Heart right ventricle (tissue), 16 donors: ENCODE measurements at regions not wholly inside any gene's neighbourhood (a gene's known extent, or its start where the extent isn't known, plus 50 kb on each side); places are given as distances from the start of the nearest gene placed in this dataset.
"Not testable (repeated sequence)": the region's sequence is repeated elsewhere in the genome, so short reads cannot be mapped to it uniquely, and the experiment has no call there.

ENCODE experiments used
- ATAC-seq, 8 donors: fragments of 200-7000 bp; cut with Tn5 transposase; one replicate each; pipeline ENCODE4 v1.9.1; 2020; ENCODE audit warnings: mild to moderate bottlenecking in 8 of 8, moderate library complexity in 8 of 8, moderate number of reproducible peaks in 1 of 8
- DNase-seq, 2 donors: peaks; one replicate each; pipeline ENCODE4 v3.0.0-alpha.2; 2020
- H3K27ac ChIP-seq, 10 donors: fragments of 200-600 bp; sonication (generic) in 2 of 10; one replicate each; pipeline versions ENCODE4 v1.5.0 to v1.8.0; 2020 to 2022; ENCODE audit warnings: mild to moderate bottlenecking in 3 of 10
- H3K27me3 ChIP-seq, 7 donors: fragments of 200-600 bp; one replicate each; pipeline ENCODE4 v1.8.0; 2021 to 2022; ENCODE audit warnings: mild to moderate bottlenecking in 2 of 7
- H3K36me3 ChIP-seq, 9 donors: fragments of 200-600 bp; sonication (generic) in 1 of 9; one replicate each; pipeline versions ENCODE4 v1.5.0 to v1.8.0; 2020 to 2022; ENCODE audit warnings: mild to moderate bottlenecking in 2 of 9
- H3K4me1 ChIP-seq, 9 donors: fragments of 200-600 bp; sonication (generic) in 1 of 9; one replicate each; pipeline versions ENCODE4 v1.5.0 to v1.8.0; 2020 to 2022; ENCODE audit warnings: mild to moderate bottlenecking in 4 of 9
- H3K4me3 ChIP-seq, 10 donors: fragments of 200-600 bp; sonication (generic) in 2 of 10; one replicate each; pipeline versions ENCODE4 v1.5.0 to v1.8.0; 2020 to 2022; ENCODE audit warnings: mild to moderate bottlenecking in 7 of 10, moderate library complexity in 2 of 10
- H3K9me3 ChIP-seq, 11 donors: fragments of 200-600 bp in 10 of 11; sonication (generic) in 2 of 11; one replicate each; pipeline versions ENCODE4 v1.5.0 to v1.8.0; 2013 to 2022; ENCODE audit warnings: mild to moderate bottlenecking in 2 of 11, control low read depth in 1 of 11, moderate library complexity in 1 of 11
- CTCF ChIP-seq, 9 donors: fragments of 200-600 bp; sonication (generic) in 2 of 9; IDR thresholded peaks; one replicate each; pipeline versions ENCODE4 v1.5.0 to v1.8.0; 2021 to 2022; ENCODE audit warnings: antibody characterized with exemption in 9 of 9, mild to moderate bottlenecking in 5 of 9, moderate library complexity in 1 of 9
- whole genome bisulfite sequencing, 2 donors: extraction: QIAGEN DNeasy Blood & Tissue Kit; methylation state at CpG; one replicate each; pipeline ENCODE4 v1.1.7; 2013; ENCODE audit warnings: inconsistent platforms in 1 of 2; 5-methylcytosine and 5-hydroxymethylcytosine counted together
- intact Hi-C, 10 donors: fragments of 100-400 bp; cut with DNase I; formaldehyde crosslinking; loops; one replicate each; pipeline versions ENCODE4 v1.11.1 to v1.14.2; 2022
- donor health status: Arrhythmogenic right ventricular cardiomyopathy.
- donor health status: ischemic (EF 13 %, LVEDD 7.1; RV severe dilation, severe dysfunction).
- donor health status: healthy with polysubstance abuse.
- donor health status: DM: no; HTN: yes; CAD: no.
- donor health status: DM: no; HTN: no; CAD: no.
- donor health status: ischemic (EF 25% LVEDD 6.9; RV normal size, moderate dysfunction).
- donor health status: ischemic (EF 25% LVEDD 5.7; RV mildly dilated, moderate dysfunction).
- donor health status: healthy.
- donor health status: DM: yes; HTN: yes; CAD: no.
- donor health status: Ischemic cardiomyopathy.
- donor health status: ischemic (EF 35%, LVEDD 5.7; RV mildly dilated, moderate dysfunction).
- donor health status: nonischemic (EF 11% LVEDD 7.7; RV severe dilation, severe dysfunction).
- donor health status: DM: yes; HTN: yes; CAD: no.
- donor health status: PGD.
- donor health status: ischemic (EF 29% LVEDD 5.4; RV normal size, mild dysfunction).
- donor health status: nonischemic (EF 23%, LVEDD 6.1; RV moderate dilation, normal function).

DNA sequence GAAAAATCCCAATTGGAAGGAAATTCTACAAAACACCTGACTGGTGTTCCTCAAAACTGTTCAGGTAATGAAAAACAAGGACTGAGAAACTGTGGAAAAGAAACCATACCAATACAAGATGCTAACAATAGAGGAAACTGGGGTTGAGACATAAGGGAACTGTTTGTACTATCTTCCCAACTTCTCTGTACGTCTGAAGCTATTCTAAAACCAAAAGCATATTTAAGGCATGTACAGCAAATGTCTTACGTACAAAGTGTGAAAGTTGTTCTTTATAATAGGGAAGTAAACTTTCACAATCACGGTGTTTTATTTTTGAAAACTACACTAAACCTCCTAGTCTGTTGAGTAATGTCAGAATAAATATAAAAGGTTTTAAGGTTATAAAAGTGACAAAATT lies 776.1 kb upstream of the RAB6C start:
- DNase-seq (no peak), ATAC-seq (peak in 1 of 8 donors; percentile 50)
- no peak for TF ChIP-seq CTCF (IDR thresholded peaks at IDR 0.05)
- H3K9me3 ChIP-seq: peaks cover 0 to 4% (median 0%) of the 10 kb centered on the region in 11 donors
- no peaks in the 10 kb centered on the region for H3K4me1 ChIP-seq
- intact Hi-C loops: no loop called here
- WGBS, 2 donors: 51 to 75% methylated on average over 3 of the region's 3 CpGs
- H3K36me3 ChIP-seq: no peaks in the 10 kb centered on the region
- peaks cover 0 to 4% (median 0%) of the 10 kb centered on the region in 7 donors for H3K27me3 ChIP-seq
- H3K4me3 ChIP-seq: no peak overlapping the region
- H3K27ac ChIP-seq: no peak overlapping the region

DNA sequence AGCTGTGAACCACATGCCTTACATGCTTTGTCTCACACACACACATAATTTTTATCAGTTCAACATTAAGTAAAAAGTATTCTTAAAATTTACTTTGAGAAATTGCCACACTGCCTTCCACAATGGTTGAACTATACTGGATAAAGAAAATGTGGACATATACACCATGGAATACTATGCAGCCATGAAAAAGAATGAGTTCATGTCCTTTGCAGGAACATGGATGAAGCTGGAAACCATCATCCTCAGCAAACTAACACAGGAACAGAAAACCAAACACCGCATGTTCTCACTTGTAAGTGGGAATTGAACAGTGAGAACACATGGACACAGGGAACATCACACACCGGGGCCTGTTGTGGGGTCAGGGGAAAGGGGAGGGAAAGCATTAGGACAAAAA lies 774.9 kb upstream of the RAB6C start:
- DNase-seq, H3K4me1 ChIP-seq, ATAC-seq, H3K27me3 ChIP-seq, H3K4me3 ChIP-seq, H3K9me3 ChIP-seq, H3K36me3 ChIP-seq, intact Hi-C loops, H3K27ac ChIP-seq: not testable (repeated sequence)
- whole genome bisulfite sequencing, 2 donors: 92 to 100% methylated on average over 2 of the region's 2 CpGs

GRCh38 chr2:129205176-129205575 lies 774.3 kb upstream of the RAB6C start:
- DNase-seq (no peak), ATAC-seq (no peak)
- no peak for TF ChIP-seq CTCF (IDR thresholded peaks at IDR 0.05)
- WGBS, 2 donors: 48 to 54% methylated on average over 1 of the region's 1 CpG
- peaks cover 0 to 6% (median 0%) of the 10 kb centered on the region in 7 donors for H3K27me3 ChIP-seq
- intact Hi-C loops: no loop called here
- H3K36me3 ChIP-seq: no peaks in the 10 kb centered on the region
- no peak overlapping the region for H3K4me3 ChIP-seq
- no peak overlapping the region for H3K27ac ChIP-seq
- H3K9me3 ChIP-seq: peaks cover 0 to 4% (median 0%) of the 10 kb centered on the region in 11 donors
- no peaks in the 10 kb centered on the region for H3K4me1 ChIP-seq

GRCh38 chr2:129205766-129206165 lies 773.7 kb upstream of the RAB6C start:
- peaks cover 0 to 4% (median 0%) of the 10 kb centered on the region in 11 donors for H3K9me3 ChIP-seq
- peaks cover 0 to 6% (median 0%) of the 10 kb centered on the region in 7 donors for H3K27me3 ChIP-seq
- H3K36me3 ChIP-seq: no peaks in the 10 kb centered on the region
- H3K27ac ChIP-seq: no peak overlapping the region
- no peak for DNase-seq
- 75% methylated on average over 5 of the region's 5 CpGs for WGBS, 2 donors
- intact Hi-C loops: no loop called here
- no peak overlapping the region for H3K4me3 ChIP-seq
- no peaks in the 10 kb centered on the region for H3K4me1 ChIP-seq
- no peak for ATAC-seq
- no peak for TF ChIP-seq CTCF (IDR thresholded peaks at IDR 0.05)

- intact Hi-C loops: no loop called here
- Histone ChIP-seq H3K4me3 (no peak overlapping the region), H3K27ac (no peak overlapping the region), H3K27me3 (peaks cover 0 to 17% (median 0%) of the 10 kb centered on the region in 7 donors), H3K9me3 (no peaks in the 10 kb centered on the region), H3K4me1 (no peaks in the 10 kb centered on the region), H3K36me3 (no peaks in the 10 kb centered on the region)
- TF ChIP-seq CTCF (IDR thresholded peaks at IDR 0.05): no peak
- ATAC-seq (no peak), DNase-seq (no peak)
- 83 to 84% methylated on average over 5 of the region's 5 CpGs for WGBS, 2 donors
These were observed 767.0 kb upstream of the RAB6C start for GRCh38 chr2:129212299-129212958.
